Erythroblast (primary cell): ENCODE measurements at regions not wholly inside any gene's neighbourhood (a gene's known extent, or its start where the extent isn't known, plus 50 kb on each side); places are given as distances from the start of the nearest gene placed in this dataset.
"Not testable (repeated sequence)": the region's sequence is repeated elsewhere in the genome, so short reads cannot be mapped to it uniquely, and the experiment has no call there.

Experiments
- GATA1 ChIP-seq: IDR thresholded peaks from 2 replicates; pipeline ENCODE4 v1.6.1; 2011; ENCODE audit warnings: low read depth, mild to moderate bottlenecking, control low read depth, low read length, moderate library complexity
- POLR2A ChIP-seq: IDR thresholded peaks from 2 replicates; pipeline ENCODE4 v1.6.1; 2011; ENCODE audit warnings: mild to moderate bottlenecking, low read length

DNA sequence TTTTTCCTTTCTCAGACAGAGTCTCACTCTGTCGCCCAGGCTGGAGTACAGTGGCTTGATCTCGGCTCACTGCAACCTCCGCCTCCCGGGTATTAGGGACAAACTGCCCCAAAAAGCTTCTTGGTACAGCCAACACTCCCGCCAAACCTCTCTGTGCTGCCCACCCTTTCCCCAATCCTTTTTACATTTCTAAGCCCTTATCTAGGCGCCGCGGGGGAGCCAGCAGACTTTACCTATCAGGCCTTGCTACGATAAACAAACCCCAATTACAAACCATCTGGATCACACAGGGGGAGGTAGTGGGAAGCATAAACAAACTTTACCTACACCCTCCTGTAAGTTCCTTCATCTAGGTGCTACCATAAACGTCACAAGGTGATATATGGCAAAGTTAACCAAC, 69.8 kb upstream of the DUSP21 start:
- TF ChIP-seq POLR2A, GATA1: not testable (repeated sequence)
